Ectodermal cell (in vitro differentiated cells): ENCODE measurements at regions not wholly inside any gene's neighbourhood (a gene's known extent, or its start where the extent isn't known, plus 50 kb on each side); places are given as distances from the start of the nearest gene placed in this dataset.

Source experiments
- H3K27ac ChIP-seq: 2 replicates; pipeline ENCODE4 v1.7.0; 2013; ENCODE audit warnings: mild to moderate bottlenecking, low read depth, low read length; ENCODE audit not compliant: insufficient read depth, poor library complexity, severe bottlenecking
- H3K27me3 ChIP-seq: 2 replicates; pipeline ENCODE4 v1.7.0; 2013; ENCODE audit warnings: mild to moderate bottlenecking, low read length; ENCODE audit not compliant: insufficient read depth, control insufficient read depth, poor library complexity, severe bottlenecking
- H3K36me3 ChIP-seq: one replicate; pipeline ENCODE4 v1.7.0; 2013; ENCODE audit warnings: low read length; ENCODE audit not compliant: control insufficient read depth, insufficient read depth
- H3K4me1 ChIP-seq: one replicate; pipeline ENCODE4 v1.7.0; 2013; ENCODE audit warnings: low read length; ENCODE audit not compliant: control insufficient read depth, insufficient read depth
- H3K4me3 ChIP-seq: 2 replicates; pipeline ENCODE4 v1.7.0; 2013; ENCODE audit warnings: low read depth, low read length, control low read depth; ENCODE audit not compliant: insufficient read depth
- H3K9me3 ChIP-seq: 2 replicates; pipeline ENCODE4 v1.7.0; 2013; ENCODE audit warnings: mild to moderate bottlenecking, low read length, moderate library complexity; ENCODE audit not compliant: control insufficient read depth
- WGBS, 2 experiments: methylation state at CpG; one replicate each; pipeline ENCODE4 v1.1.7; 2013; ENCODE audit warnings: missing lambda C conversion rate in 2 of 2; 5-methylcytosine and 5-hydroxymethylcytosine counted together

DNA sequence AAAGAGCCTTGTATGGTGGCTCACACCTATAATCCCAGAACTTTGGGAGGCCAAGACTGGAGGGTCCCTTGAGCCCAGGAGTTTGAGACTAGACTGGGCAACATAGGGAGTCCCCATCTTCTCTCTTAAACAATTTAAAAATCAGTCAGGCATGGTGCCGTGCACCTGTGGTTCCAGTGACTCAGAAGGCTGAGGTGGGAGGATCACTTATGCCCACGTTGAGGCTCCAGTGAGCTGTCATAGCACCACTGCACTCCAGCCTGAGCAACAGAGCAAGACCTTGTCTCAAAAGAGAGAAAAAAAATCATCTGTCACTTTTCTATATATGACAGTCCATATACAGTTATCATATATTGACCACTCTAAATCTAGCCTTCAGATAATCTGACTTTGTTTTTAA is 658.3 kb downstream of the LTN1 start:
- H3K4me3 ChIP-seq = no peak overlapping the region
- no peak overlapping the region for H3K27ac ChIP-seq
- no peaks in the 10 kb centered on the region for H3K4me1 ChIP-seq
- no peaks in the 10 kb centered on the region for H3K36me3 ChIP-seq
- 87% methylated on average over 2 of the region's 2 CpGs for WGBS, 2 experiments
- H3K27me3 ChIP-seq = no peaks in the 10 kb centered on the region
- no peaks in the 10 kb centered on the region for H3K9me3 ChIP-seq

DNA sequence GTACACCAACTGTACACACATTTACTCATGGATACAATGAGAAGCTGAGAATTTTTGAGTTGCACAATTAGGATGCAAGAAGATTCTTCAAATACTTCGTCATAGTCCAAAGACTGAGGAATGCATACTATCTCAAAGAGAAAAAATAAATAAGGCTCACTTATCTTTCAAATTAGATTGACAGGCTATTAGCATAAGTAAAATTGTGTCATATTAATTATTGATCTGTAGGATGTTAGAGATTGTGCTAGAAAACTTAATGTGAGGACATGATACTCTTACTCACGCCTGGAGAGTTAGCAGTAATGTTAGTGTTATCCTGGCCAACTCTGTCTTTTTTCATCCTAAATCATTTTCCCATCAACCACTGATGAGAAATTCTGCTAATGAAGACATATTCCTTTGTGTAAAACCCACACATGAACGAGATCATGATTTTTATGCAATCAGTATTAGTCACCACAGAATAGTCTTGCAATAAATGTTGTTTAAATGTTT is 659.0 kb downstream of the LTN1 start:
- no peaks in the 10 kb centered on the region for H3K4me1 ChIP-seq
- H3K9me3 ChIP-seq = no peaks in the 10 kb centered on the region
- no peaks in the 10 kb centered on the region for H3K36me3 ChIP-seq
- H3K4me3 ChIP-seq = no peak overlapping the region
- no peak overlapping the region for H3K27ac ChIP-seq
- H3K27me3 ChIP-seq = no peaks in the 10 kb centered on the region
- 94 to 100% methylated on average over 1 to 3 of the region's 3 CpGs for WGBS, 2 experiments

DNA sequence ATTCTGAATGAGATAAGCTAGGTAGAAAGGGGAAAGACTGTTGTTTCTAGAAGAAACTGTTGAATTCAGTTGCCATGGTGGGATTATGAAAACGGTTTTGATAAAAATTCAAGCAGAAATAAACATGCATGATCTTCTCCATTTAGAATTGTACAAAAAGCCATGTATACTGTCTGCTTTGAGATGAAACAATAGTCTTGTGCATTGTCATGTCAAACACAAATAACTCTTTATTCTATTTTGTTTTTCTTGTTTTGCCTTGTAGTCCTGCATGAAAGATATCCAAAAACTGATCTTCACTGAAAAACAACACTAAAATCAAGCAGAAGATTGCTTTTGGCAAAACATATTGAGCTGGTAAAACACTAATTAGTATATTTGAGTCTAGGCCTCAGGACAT is 659.9 kb downstream of the LTN1 start:
- H3K27ac ChIP-seq = no peak overlapping the region
- H3K9me3 ChIP-seq = no peaks in the 10 kb centered on the region
- H3K4me1 ChIP-seq = no peaks in the 10 kb centered on the region
- H3K27me3 ChIP-seq = no peaks in the 10 kb centered on the region
- WGBS, 2 experiments = 93 to 100% methylated on average over 1 of the region's 1 CpG
- no peaks in the 10 kb centered on the region for H3K36me3 ChIP-seq
- no peak overlapping the region for H3K4me3 ChIP-seq

DNA sequence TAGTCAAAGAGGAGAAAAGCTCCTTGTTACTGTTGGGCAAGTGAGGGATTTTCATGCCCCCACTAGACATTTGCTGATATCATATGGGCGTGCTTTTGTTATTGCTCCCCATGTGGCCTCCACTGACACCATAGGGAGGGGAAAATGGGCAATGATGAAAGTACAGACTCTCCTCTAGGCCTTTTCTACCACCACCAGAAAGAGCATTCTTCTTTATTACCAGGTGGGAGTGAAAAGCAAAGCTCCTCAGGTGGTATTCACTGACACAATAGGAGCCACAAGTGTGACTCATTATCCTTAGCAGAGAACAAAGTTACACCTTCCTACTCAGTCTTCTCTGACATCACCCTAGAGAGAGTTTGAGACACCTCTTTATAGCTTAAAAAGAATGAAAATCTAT is 667.1 kb downstream of the LTN1 start:
- Histone ChIP-seq H3K9me3 (no peaks in the 10 kb centered on the region), H3K36me3 (no peaks in the 10 kb centered on the region), H3K27me3 (no peaks in the 10 kb centered on the region), H3K27ac (no peak overlapping the region), H3K4me3 (no peak overlapping the region), H3K4me1 (no peaks in the 10 kb centered on the region)
- 14 to 27% methylated on average over 1 of the region's 1 CpG for WGBS, 2 experiments

DNA sequence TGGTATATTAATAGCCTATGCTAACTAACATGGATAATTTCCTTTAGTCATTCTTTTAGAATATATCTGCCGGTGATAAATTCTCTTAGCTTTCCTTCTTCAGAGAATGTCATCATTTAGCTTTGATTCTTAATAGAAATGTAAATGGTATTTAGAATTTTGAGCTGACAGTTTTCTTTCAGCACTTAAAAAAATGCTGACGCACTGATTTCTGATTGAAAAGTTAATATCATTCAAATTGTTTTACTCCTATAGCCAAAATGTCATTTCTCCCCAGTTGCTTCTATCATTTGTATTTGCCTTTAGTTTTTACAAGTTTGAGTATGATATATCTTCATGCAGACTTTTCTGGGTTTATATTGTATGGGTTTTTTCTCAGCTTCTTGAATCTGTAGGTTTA is 668.0 kb downstream of the LTN1 start:
- no peak overlapping the region for H3K4me3 ChIP-seq
- no peak overlapping the region for H3K27ac ChIP-seq
- no peaks in the 10 kb centered on the region for H3K27me3 ChIP-seq
- 100% methylated on average over 1 of the region's 2 CpGs for WGBS, 2 experiments
- H3K36me3 ChIP-seq = no peaks in the 10 kb centered on the region
- no peaks in the 10 kb centered on the region for H3K4me1 ChIP-seq
- no peaks in the 10 kb centered on the region for H3K9me3 ChIP-seq

DNA sequence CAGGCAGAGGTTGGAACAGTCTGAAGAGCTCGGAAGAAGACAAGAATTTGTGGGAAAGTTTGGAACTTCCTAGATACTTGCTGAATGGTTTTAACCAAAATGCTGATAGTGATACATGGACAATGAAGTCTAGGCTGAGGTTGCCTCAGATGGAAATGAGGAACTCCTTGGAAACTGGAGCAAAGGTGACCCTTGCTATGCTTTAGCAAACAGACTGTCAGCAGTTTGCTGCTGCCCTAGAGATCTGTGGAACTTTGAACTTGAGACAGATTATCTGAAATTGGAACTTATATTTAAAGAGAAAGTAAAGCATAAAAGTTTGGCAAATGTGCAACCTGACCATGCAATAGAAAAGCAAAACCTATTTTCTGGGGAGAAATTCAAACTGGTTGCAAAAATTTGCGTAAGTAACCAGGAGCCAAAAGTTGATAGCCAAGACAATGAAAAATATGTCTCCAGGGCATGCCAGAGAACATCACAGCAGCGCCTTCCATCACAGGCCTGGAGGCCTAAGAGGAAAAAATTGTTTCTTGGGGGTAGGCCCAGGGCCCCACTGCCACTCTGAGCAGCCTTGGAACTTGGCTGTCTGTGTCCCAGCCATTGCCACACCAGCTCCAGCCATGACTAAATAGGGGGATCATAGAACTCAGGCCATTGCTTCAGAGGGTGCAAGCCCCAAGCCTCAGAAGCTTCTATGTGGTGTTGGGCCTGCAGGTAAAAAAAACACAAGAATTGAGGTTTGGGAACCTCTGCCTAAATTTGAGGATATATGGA is 675.3 kb downstream of the LTN1 start:
- H3K27ac ChIP-seq = no peak overlapping the region
- H3K36me3 ChIP-seq = no peaks in the 10 kb centered on the region
- H3K4me1 ChIP-seq = no peaks in the 10 kb centered on the region
- H3K27me3 ChIP-seq = no peaks in the 10 kb centered on the region
- H3K9me3 ChIP-seq = no peaks in the 10 kb centered on the region
- no peak overlapping the region for H3K4me3 ChIP-seq
- WGBS, 2 experiments = 93 to 94% methylated on average over 3 of the region's 3 CpGs

DNA sequence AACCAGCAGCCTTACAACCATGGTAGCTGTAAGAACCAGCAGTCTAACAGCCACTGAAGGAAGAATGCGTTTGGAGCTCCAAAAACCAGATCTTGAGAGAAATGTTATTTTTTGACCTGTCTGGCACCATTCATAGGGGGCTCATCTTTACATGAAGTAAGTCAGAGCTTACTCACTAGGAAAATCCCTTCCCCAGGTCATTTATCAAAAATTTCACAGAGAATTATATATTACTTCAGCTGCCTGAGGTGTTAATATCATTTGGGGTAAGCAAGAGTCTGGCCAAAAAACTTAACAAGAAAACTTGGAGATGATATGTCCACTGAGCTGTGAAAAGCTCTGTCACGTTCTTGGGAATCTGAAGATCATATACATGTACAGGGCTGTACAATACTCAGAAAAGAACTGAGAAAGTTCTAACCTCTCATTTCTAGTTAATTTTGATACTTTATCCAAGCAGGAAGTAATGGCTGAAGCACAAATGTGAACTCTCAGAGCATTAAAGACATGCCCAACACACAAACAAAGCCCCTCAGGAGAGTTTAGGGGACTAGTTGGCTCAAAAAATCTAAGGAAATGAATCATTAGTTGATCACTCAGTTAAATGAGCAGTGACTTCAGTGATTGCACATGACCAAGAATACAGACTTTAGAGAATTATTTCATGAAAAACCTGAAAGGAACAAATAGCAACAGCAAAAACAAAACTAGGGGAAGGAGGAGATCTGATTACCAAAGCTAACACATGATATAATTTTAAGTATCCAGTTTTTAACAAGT is 681.1 kb downstream of the LTN1 start:
- Histone ChIP-seq H3K36me3 (no peaks in the 10 kb centered on the region), H3K27ac (no peak overlapping the region), H3K9me3 (no peaks in the 10 kb centered on the region), H3K4me3 (no peak overlapping the region), H3K4me1 (no peaks in the 10 kb centered on the region), H3K27me3 (no peaks in the 10 kb centered on the region)
- WGBS, 2 experiments = 92 to 100% methylated on average over 2 of the region's 2 CpGs

DNA sequence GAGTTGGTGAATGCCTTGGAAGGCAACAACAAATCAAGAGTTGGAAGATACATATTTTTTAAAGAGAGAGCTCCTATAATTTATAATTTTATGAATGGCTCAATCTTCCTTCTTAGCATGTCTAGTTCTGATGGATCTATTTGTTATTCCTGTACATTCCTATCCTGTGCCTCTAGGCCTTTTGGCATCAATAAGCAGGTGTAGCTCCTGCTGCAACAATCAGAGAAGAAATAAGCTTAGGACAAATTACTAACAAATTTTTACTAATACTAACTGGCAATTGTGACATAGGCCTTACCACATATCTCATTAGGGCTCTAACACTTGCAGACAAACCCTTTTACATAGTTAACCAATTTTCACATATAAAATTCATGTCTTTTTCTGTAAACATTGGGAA is 682.0 kb downstream of the LTN1 start:
- H3K36me3 ChIP-seq = no peaks in the 10 kb centered on the region
- no peaks in the 10 kb centered on the region for H3K4me1 ChIP-seq
- H3K27me3 ChIP-seq = no peaks in the 10 kb centered on the region
- no peak overlapping the region for H3K4me3 ChIP-seq
- H3K27ac ChIP-seq = no peak overlapping the region
- H3K9me3 ChIP-seq = no peaks in the 10 kb centered on the region

DNA sequence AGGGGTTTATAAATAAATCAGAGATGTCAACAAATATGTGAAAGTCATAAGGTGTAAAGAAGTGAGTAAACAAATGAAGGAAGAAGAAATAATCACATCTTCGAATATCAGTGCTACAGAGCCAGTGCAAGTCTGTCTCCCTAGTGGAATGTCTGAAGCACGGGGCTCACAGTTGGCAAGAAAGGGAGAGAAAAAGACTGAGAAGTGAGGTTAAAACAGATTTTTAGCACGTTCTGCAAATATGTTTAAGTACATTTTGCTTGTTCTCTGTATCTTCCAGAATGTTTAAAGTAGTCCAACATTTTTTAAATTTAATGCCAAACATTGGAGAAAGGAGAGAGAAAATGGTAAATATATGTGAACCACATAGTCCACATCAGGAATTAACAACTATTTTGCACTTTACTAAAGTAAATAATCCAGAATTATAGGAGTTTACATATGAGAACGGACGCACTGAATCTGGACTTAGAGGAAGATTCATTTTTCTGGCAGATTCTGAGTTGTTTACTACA is 682.4 kb downstream of the LTN1 start:
- Histone ChIP-seq H3K36me3 (no peaks in the 10 kb centered on the region), H3K9me3 (no peaks in the 10 kb centered on the region), H3K27me3 (no peaks in the 10 kb centered on the region), H3K4me1 (no peaks in the 10 kb centered on the region), H3K27ac (no peak overlapping the region), H3K4me3 (no peak overlapping the region)
- 87 to 95% methylated on average over 5 of the region's 5 CpGs for WGBS, 2 experiments

DNA sequence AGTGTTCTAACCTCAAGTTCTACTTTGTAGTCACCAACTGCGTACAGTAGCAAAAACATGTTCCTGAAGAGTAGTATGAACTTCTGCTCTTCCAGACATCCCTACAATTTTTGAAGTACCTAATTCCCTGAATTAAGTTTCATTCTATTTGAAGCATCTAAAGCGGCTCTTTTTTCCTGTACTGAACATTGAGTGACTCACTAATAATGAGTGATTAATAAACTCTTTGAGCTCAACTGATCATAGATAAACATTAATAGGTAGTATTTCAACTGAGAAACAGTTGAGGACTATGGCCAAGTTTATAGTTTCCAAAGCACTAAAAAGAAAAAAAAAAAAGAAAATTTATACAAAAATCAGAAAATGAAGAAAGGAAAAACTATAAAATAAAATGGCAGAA is 683.1 kb downstream of the LTN1 start:
- 100% methylated on average over 1 to 2 of the region's 2 CpGs for WGBS, 2 experiments
- Histone ChIP-seq H3K4me1 (no peaks in the 10 kb centered on the region), H3K9me3 (no peaks in the 10 kb centered on the region), H3K36me3 (no peaks in the 10 kb centered on the region), H3K27ac (no peak overlapping the region), H3K27me3 (no peaks in the 10 kb centered on the region), H3K4me3 (no peak overlapping the region)
